A549 (cell line): ENCODE measurements at regions not wholly inside any gene's neighbourhood (a gene's known extent, or its start where the extent isn't known, plus 50 kb on each side); places are given as distances from the start of the nearest gene placed in this dataset.

ENCODE experiments used
- EP300 ChIP-seq, 2 experiments: fragments of >200 bp; sonication (Bioruptor Twin); formaldehyde crosslinking; IDR thresholded peaks; 2 replicates in 1 of 2; 3 replicates in 1 of 2; pipeline ENCODE4 v1.6.1; 2016 to 2017
- ESRRA ChIP-seq: fragments of 150-350 bp; IDR thresholded peaks from 2 replicates; pipeline ENCODE4 v1.6.1; 2014; ENCODE audit warnings: mild to moderate bottlenecking, low read length, borderline replicate concordance
- HDAC2 ChIP-seq: fragments of 200-600 bp; sonication (generic); IDR thresholded peaks from 2 replicates; pipeline ENCODE4 v1.6.1; 2016
- HOXB5 ChIP-seq: fragments of 250-450 bp; sonication (Bioruptor Pico); IDR thresholded peaks from 2 replicates; pipeline ENCODE4 v1.5.0; 2020; ENCODE audit warnings: mild to moderate bottlenecking, moderate library complexity
- MYC ChIP-seq: IDR thresholded peaks from 2 replicates; pipeline ENCODE4 v1.6.1; 2012; ENCODE audit warnings: mild to moderate bottlenecking, inconsistent platforms, low read length, improper control_type of control experiment, borderline replicate concordance
- POLR2A ChIP-seq: IDR thresholded peaks from 2 replicates; pipeline ENCODE4 v1.6.1; 2012; ENCODE audit warnings: mild to moderate bottlenecking, low read length
- RARB ChIP-seq: fragments of 250-450 bp; sonication (Bioruptor Pico); IDR thresholded peaks from 2 replicates; pipeline ENCODE4 v1.8.0; 2021; ENCODE audit warnings: mild to moderate bottlenecking, moderate library complexity
- REST ChIP-seq: fragments of 200-600 bp; sonication (generic); IDR thresholded peaks from 2 replicates; pipeline ENCODE4 v1.6.1; 2016; ENCODE audit warnings: antibody characterized with exemption, mild to moderate bottlenecking, moderate library complexity
- SMC3 ChIP-seq: fragments of >200 bp; sonication (Bioruptor Twin); formaldehyde crosslinking; IDR thresholded peaks from 3 replicates; pipeline ENCODE4 v1.6.1; 2018; ENCODE audit warnings: inconsistent platforms
- SREBF2 ChIP-seq: fragments of 450-650 bp; IDR thresholded peaks from 2 replicates; pipeline ENCODE4 v1.6.1; 2014; ENCODE audit warnings: mild to moderate bottlenecking, moderate library complexity
- ZFP36 ChIP-seq: fragments of 450-650 bp; IDR thresholded peaks from 2 replicates; pipeline ENCODE4 v1.6.1; 2014; ENCODE audit warnings: borderline replicate concordance; ENCODE audit not compliant: partially characterized antibody
- TF ChIP-seq, protein P1 (sequence below): fragments of >200 bp; sonication (Bioruptor Twin); formaldehyde crosslinking; IDR thresholded peaks from 3 replicates; pipeline ENCODE4 v1.5.1; 2016
- TF ChIP-seq, protein P2 (sequence below): IDR thresholded peaks from 2 replicates; pipeline ENCODE4 v1.6.1; 2012
- TF ChIP-seq, protein P3 (sequence below): IDR thresholded peaks from 2 replicates; pipeline ENCODE4 v1.6.1; 2012

- no peak for TF ChIP-seq SREBF2
- no peak for TF ChIP-seq EP300 (IDR thresholded peaks at IDR 0.05)
- TF ChIP-seq, protein P1, sequence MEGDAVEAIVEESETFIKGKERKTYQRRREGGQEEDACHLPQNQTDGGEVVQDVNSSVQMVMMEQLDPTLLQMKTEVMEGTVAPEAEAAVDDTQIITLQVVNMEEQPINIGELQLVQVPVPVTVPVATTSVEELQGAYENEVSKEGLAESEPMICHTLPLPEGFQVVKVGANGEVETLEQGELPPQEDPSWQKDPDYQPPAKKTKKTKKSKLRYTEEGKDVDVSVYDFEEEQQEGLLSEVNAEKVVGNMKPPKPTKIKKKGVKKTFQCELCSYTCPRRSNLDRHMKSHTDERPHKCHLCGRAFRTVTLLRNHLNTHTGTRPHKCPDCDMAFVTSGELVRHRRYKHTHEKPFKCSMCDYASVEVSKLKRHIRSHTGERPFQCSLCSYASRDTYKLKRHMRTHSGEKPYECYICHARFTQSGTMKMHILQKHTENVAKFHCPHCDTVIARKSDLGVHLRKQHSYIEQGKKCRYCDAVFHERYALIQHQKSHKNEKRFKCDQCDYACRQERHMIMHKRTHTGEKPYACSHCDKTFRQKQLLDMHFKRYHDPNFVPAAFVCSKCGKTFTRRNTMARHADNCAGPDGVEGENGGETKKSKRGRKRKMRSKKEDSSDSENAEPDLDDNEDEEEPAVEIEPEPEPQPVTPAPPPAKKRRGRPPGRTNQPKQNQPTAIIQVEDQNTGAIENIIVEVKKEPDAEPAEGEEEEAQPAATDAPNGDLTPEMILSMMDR, result no peak
- TF ChIP-seq, protein P2, sequence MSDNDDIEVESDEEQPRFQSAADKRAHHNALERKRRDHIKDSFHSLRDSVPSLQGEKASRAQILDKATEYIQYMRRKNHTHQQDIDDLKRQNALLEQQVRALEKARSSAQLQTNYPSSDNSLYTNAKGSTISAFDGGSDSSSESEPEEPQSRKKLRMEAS, result no peak
- no peak for TF ChIP-seq POLR2A
- TF ChIP-seq RARB (CRISPR knock-in tag), result no peak
- no peak for TF ChIP-seq SMC3
- TF ChIP-seq HDAC2, result no peak
- no peak for TF ChIP-seq HOXB5 (CRISPR knock-in tag)
- no peak for TF ChIP-seq MYC
- TF ChIP-seq ZFP36, result no peak
- no peak for TF ChIP-seq ESRRA
- TF ChIP-seq, protein P3, sequence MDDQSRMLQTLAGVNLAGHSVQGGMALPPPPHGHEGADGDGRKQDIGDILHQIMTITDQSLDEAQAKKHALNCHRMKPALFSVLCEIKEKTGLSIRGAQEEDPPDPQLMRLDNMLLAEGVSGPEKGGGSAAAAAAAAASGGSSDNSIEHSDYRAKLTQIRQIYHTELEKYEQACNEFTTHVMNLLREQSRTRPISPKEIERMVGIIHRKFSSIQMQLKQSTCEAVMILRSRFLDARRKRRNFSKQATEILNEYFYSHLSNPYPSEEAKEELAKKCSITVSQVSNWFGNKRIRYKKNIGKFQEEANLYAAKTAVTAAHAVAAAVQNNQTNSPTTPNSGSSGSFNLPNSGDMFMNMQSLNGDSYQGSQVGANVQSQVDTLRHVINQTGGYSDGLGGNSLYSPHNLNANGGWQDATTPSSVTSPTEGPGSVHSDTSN, result no peak
- no peak for TF ChIP-seq REST
Observed at GRCh38 chr7:12785473-12785872, 98.0 kb downstream of the ARL4A start.
